ENCODE measurements at regions not wholly inside any gene's neighbourhood (a gene's known extent, or its start where the extent isn't known, plus 50 kb on each side); places are given as distances from the start of the nearest gene placed in this dataset.

- H3K18ac ChIP-seq (ENCODE audit: low read length) = no peak overlapping the region
- H3K36me3 ChIP-seq (replicated peaks in 1 of 2; ENCODE audit: control insufficient read depth in 2 of 2, insufficient read depth in 2 of 2, low read length in 2 of 2) = no peaks in the 10 kb centered on the region
- H4K91ac ChIP-seq (ENCODE audit: low read depth, low read length, poor library complexity) = no peak overlapping the region
- H4K8ac ChIP-seq (ENCODE audit: low read depth, low read length) = no peak overlapping the region
- DNase-seq (ENCODE audit: low spot score) = no peak
- H3K4me2 ChIP-seq (ENCODE audit: insufficient read depth, low read length, poor library complexity, severe bottlenecking) = no peak overlapping the region
- no CpG with 5 or more reads among the region's 1 CpG for WGBS, 2 donors (ENCODE audit: extremely low coverage in 2 of 2, insufficient read length in 2 of 2, insufficient replicate concordance in 1 of 2)
- no peak overlapping the region for H3K23ac ChIP-seq (ENCODE audit: low read depth, low read length, poor library complexity)
- H3K27me3 ChIP-seq (ENCODE audit: control insufficient read depth in 3 of 3, insufficient read depth in 3 of 3, low read depth in 1 of 3, low read length in 3 of 3) = no peaks in the 10 kb centered on the region
- no peak overlapping the region for H3K9ac ChIP-seq (ENCODE audit: low read depth, low read length, poor library complexity)
- no peak overlapping the region for H3K27ac ChIP-seq (replicated peaks; ENCODE audit: low read length)
- no peak overlapping the region for H3K4me3 ChIP-seq (ENCODE audit: low read length in 2 of 2)
- H2BK12ac ChIP-seq (ENCODE audit: low read length) = no peak overlapping the region
- H3K79me1 ChIP-seq (ENCODE audit: low read depth, low read length) = no peaks in the 10 kb centered on the region
- no peaks in the 10 kb centered on the region for H3K9me3 ChIP-seq (replicated peaks in 1 of 2; ENCODE audit: control insufficient read depth in 2 of 2, insufficient read depth in 1 of 2, low read depth in 1 of 2, low read length in 2 of 2)
- H2AK5ac ChIP-seq (ENCODE audit: low read depth, low read length) = no peak overlapping the region
- no peak overlapping the region for H3K14ac ChIP-seq (ENCODE audit: low read length)
- no peak overlapping the region for H3K4ac ChIP-seq (ENCODE audit: low read length)
- H2BK15ac ChIP-seq (ENCODE audit: low read length) = no peak overlapping the region
- H2BK120ac ChIP-seq (ENCODE audit: low read depth, low read length) = no peak overlapping the region
- no peak overlapping the region for H2AFZ ChIP-seq (ENCODE audit: low read length)
- no peak overlapping the region for H2BK5ac ChIP-seq (ENCODE audit: low read length)
- no peaks in the 10 kb centered on the region for H3K4me1 ChIP-seq (ENCODE audit: control insufficient read depth in 2 of 2, insufficient read depth in 1 of 2, low read depth in 1 of 2, low read length in 2 of 2)
Observed at GRCh38 chr18:43992741-43993140, 687.9 kb upstream of the SETBP1 start.

GRCh38 chr18:43994381-43994780, 686.3 kb upstream of the SETBP1 start:
- no peaks in the 10 kb centered on the region for H3K9me3 ChIP-seq (replicated peaks in 1 of 2; ENCODE audit: control insufficient read depth in 2 of 2, insufficient read depth in 1 of 2, low read depth in 1 of 2, low read length in 2 of 2)
- no peak overlapping the region for H2BK12ac ChIP-seq (ENCODE audit: low read length)
- H3K4me1 ChIP-seq (ENCODE audit: control insufficient read depth in 2 of 2, insufficient read depth in 1 of 2, low read depth in 1 of 2, low read length in 2 of 2) = no peaks in the 10 kb centered on the region
- H3K14ac ChIP-seq (ENCODE audit: low read length) = no peak overlapping the region
- no peak overlapping the region for H2AK5ac ChIP-seq (ENCODE audit: low read depth, low read length)
- no peak for DNase-seq (ENCODE audit: low spot score)
- H4K8ac ChIP-seq (ENCODE audit: low read depth, low read length) = no peak overlapping the region
- H2BK15ac ChIP-seq (ENCODE audit: low read length) = no peak overlapping the region
- no peaks in the 10 kb centered on the region for H3K27me3 ChIP-seq (ENCODE audit: control insufficient read depth in 3 of 3, insufficient read depth in 3 of 3, low read depth in 1 of 3, low read length in 3 of 3)
- H3K36me3 ChIP-seq (replicated peaks in 1 of 2; ENCODE audit: control insufficient read depth in 2 of 2, insufficient read depth in 2 of 2, low read length in 2 of 2) = no peaks in the 10 kb centered on the region
- H3K9ac ChIP-seq (ENCODE audit: low read depth, low read length, poor library complexity) = no peak overlapping the region
- H3K18ac ChIP-seq (ENCODE audit: low read length) = no peak overlapping the region
- no peak overlapping the region for H2BK120ac ChIP-seq (ENCODE audit: low read depth, low read length)
- H2AFZ ChIP-seq (ENCODE audit: low read length) = no peak overlapping the region
- no peak overlapping the region for H2BK5ac ChIP-seq (ENCODE audit: low read length)
- H3K4me2 ChIP-seq (ENCODE audit: insufficient read depth, low read length, poor library complexity, severe bottlenecking) = no peak overlapping the region
- no peak overlapping the region for H4K91ac ChIP-seq (ENCODE audit: low read depth, low read length, poor library complexity)
- no peak overlapping the region for H3K23ac ChIP-seq (ENCODE audit: low read depth, low read length, poor library complexity)
- H3K27ac ChIP-seq (replicated peaks; ENCODE audit: low read length) = no peak overlapping the region
- H3K4ac ChIP-seq (ENCODE audit: low read length) = no peak overlapping the region
- no peaks in the 10 kb centered on the region for H3K79me1 ChIP-seq (ENCODE audit: low read depth, low read length)
- no peak overlapping the region for H3K4me3 ChIP-seq (ENCODE audit: low read length in 2 of 2)
- WGBS, 2 donors (ENCODE audit: extremely low coverage in 2 of 2, insufficient read length in 2 of 2, insufficient replicate concordance in 1 of 2) = no CpG with 5 or more reads among the region's 4 CpGs

DNA sequence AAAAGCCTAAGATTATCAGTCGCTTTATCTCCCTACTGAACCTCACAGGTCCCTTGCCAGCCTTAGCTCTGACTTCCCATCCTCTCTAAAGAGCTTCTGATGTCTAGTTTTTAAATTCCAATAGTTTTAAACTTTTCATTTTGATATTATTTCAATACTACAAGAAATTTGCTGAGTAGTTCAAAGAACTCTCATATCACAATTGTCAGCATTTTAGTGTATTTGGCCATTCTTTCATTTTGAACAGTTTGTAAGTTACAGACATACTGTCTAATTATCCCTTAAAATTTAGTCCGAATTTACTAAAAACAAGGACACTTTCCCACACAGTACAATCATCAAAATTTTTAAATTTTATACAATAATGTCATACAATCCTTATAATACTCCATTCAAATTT, 666.8 kb upstream of the SETBP1 start:
- no peak overlapping the region for H3K14ac ChIP-seq (ENCODE audit: low read length)
- no peaks in the 10 kb centered on the region for H3K4me1 ChIP-seq (ENCODE audit: control insufficient read depth in 2 of 2, insufficient read depth in 1 of 2, low read depth in 1 of 2, low read length in 2 of 2)
- no peak overlapping the region for H3K23ac ChIP-seq (ENCODE audit: low read depth, low read length, poor library complexity)
- no peak overlapping the region for H3K4me2 ChIP-seq (ENCODE audit: insufficient read depth, low read length, poor library complexity, severe bottlenecking)
- no peaks in the 10 kb centered on the region for H3K27me3 ChIP-seq (ENCODE audit: control insufficient read depth in 3 of 3, insufficient read depth in 3 of 3, low read depth in 1 of 3, low read length in 3 of 3)
- no peak overlapping the region for H3K18ac ChIP-seq (ENCODE audit: low read length)
- no CpG with 5 or more reads among the region's 2 CpGs for WGBS, 2 donors (ENCODE audit: extremely low coverage in 2 of 2, insufficient read length in 2 of 2, insufficient replicate concordance in 1 of 2)
- H2AK5ac ChIP-seq (ENCODE audit: low read depth, low read length) = no peak overlapping the region
- no peaks in the 10 kb centered on the region for H3K79me1 ChIP-seq (ENCODE audit: low read depth, low read length)
- no peak overlapping the region for H2BK120ac ChIP-seq (ENCODE audit: low read depth, low read length)
- no peak overlapping the region for H3K9ac ChIP-seq (ENCODE audit: low read depth, low read length, poor library complexity)
- H2AFZ ChIP-seq (ENCODE audit: low read length) = no peak overlapping the region
- DNase-seq (ENCODE audit: low spot score) = no peak
- no peaks in the 10 kb centered on the region for H3K36me3 ChIP-seq (replicated peaks in 1 of 2; ENCODE audit: control insufficient read depth in 2 of 2, insufficient read depth in 2 of 2, low read length in 2 of 2)
- no peak overlapping the region for H2BK5ac ChIP-seq (ENCODE audit: low read length)
- H2BK12ac ChIP-seq (ENCODE audit: low read length) = no peak overlapping the region
- no peak overlapping the region for H4K8ac ChIP-seq (ENCODE audit: low read depth, low read length)
- no peak overlapping the region for H3K4ac ChIP-seq (ENCODE audit: low read length)
- no peaks in the 10 kb centered on the region for H3K9me3 ChIP-seq (replicated peaks in 1 of 2; ENCODE audit: control insufficient read depth in 2 of 2, insufficient read depth in 1 of 2, low read depth in 1 of 2, low read length in 2 of 2)
- no peak overlapping the region for H4K91ac ChIP-seq (ENCODE audit: low read depth, low read length, poor library complexity)
- H3K27ac ChIP-seq (replicated peaks; ENCODE audit: low read length) = no peak overlapping the region
- no peak overlapping the region for H2BK15ac ChIP-seq (ENCODE audit: low read length)
- no peak overlapping the region for H3K4me3 ChIP-seq (ENCODE audit: low read length in 2 of 2)

DNA sequence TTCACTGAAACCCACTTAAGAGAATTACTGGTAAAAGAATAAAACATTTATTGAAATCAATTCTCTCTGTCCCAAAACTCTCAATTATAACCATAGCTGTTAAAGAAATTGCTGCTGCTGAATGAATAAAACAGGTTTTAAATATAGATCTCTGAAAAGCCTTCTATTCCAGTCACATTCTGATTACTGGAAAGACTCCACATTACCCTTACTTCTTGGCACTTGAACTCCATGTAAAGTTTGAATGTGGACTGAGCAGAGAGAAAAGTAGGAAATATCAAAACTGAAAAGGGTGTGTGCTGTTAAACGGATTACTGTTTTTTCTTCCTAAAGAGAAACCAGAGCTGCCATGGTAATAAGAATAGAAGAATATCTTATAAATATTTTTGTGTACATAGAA, 655.3 kb upstream of the SETBP1 start:
- no peak for DNase-seq (ENCODE audit: low spot score)
- no peaks in the 10 kb centered on the region for H3K27me3 ChIP-seq (ENCODE audit: control insufficient read depth in 3 of 3, insufficient read depth in 3 of 3, low read depth in 1 of 3, low read length in 3 of 3)
- no peak overlapping the region for H3K23ac ChIP-seq (ENCODE audit: low read depth, low read length, poor library complexity)
- no peak overlapping the region for H3K4me3 ChIP-seq (ENCODE audit: low read length in 2 of 2)
- peaks cover 2 to 13% of the 10 kb centered on the region in 2 donors for H3K9me3 ChIP-seq (replicated peaks in 1 of 2; ENCODE audit: control insufficient read depth in 2 of 2, insufficient read depth in 1 of 2, low read depth in 1 of 2, low read length in 2 of 2)
- no peak overlapping the region for H2BK15ac ChIP-seq (ENCODE audit: low read length)
- no peak overlapping the region for H4K91ac ChIP-seq (ENCODE audit: low read depth, low read length, poor library complexity)
- no peaks in the 10 kb centered on the region for H3K4me1 ChIP-seq (ENCODE audit: control insufficient read depth in 2 of 2, insufficient read depth in 1 of 2, low read depth in 1 of 2, low read length in 2 of 2)
- no peak overlapping the region for H3K14ac ChIP-seq (ENCODE audit: low read length)
- no peak overlapping the region for H4K8ac ChIP-seq (ENCODE audit: low read depth, low read length)
- H2AK5ac ChIP-seq (ENCODE audit: low read depth, low read length) = no peak overlapping the region
- H3K79me1 ChIP-seq (ENCODE audit: low read depth, low read length) = no peaks in the 10 kb centered on the region
- no peak overlapping the region for H3K4ac ChIP-seq (ENCODE audit: low read length)
- WGBS, 2 donors (ENCODE audit: extremely low coverage in 2 of 2, insufficient read length in 2 of 2, insufficient replicate concordance in 1 of 2) = no CpG with 5 or more reads among the region's 1 CpG
- no peak overlapping the region for H2AFZ ChIP-seq (ENCODE audit: low read length)
- H2BK120ac ChIP-seq (ENCODE audit: low read depth, low read length) = no peak overlapping the region
- no peak overlapping the region for H3K18ac ChIP-seq (ENCODE audit: low read length)
- no peak overlapping the region for H3K4me2 ChIP-seq (ENCODE audit: insufficient read depth, low read length, poor library complexity, severe bottlenecking)
- no peaks in the 10 kb centered on the region for H3K36me3 ChIP-seq (replicated peaks in 1 of 2; ENCODE audit: control insufficient read depth in 2 of 2, insufficient read depth in 2 of 2, low read length in 2 of 2)
- H3K9ac ChIP-seq (ENCODE audit: low read depth, low read length, poor library complexity) = no peak overlapping the region
- no peak overlapping the region for H2BK5ac ChIP-seq (ENCODE audit: low read length)
- no peak overlapping the region for H2BK12ac ChIP-seq (ENCODE audit: low read length)
- no peak overlapping the region for H3K27ac ChIP-seq (replicated peaks; ENCODE audit: low read length)
